MM.1S (cell line): ENCODE measurements at regions not wholly inside any gene's neighbourhood (a gene's known extent, or its start where the extent isn't known, plus 50 kb on each side); places are given as distances from the start of the nearest gene placed in this dataset.

ENCODE experiments used
- DNase-seq: peaks from one replicate; pipeline ENCODE4 v3.0.0-alpha.2; 2015
- H2AFZ ChIP-seq: fragments of 300-600 bp; sonication (generic); 2 replicates; pipeline ENCODE4 v1.6.0; 2016; ENCODE audit warnings: antibody characterized with exemption, low read length
- H3F3A ChIP-seq: fragments of 300-600 bp; sonication (generic); 2 replicates; pipeline ENCODE4 v1.6.1; 2016; ENCODE audit warnings: mild to moderate bottlenecking, antibody characterized with exemption, low read length, moderate library complexity, mixed read lengths; ENCODE audit not compliant: insufficient read depth
- H3K27ac ChIP-seq: fragments of 300-600 bp; sonication (generic); 2 replicates; pipeline ENCODE4 v1.5.1; 2016; ENCODE audit warnings: mild to moderate bottlenecking, low read length
- H3K27me3 ChIP-seq: fragments of 300-600 bp; sonication (generic); replicated peaks from 2 replicates; pipeline ENCODE4 v1.6.0; 2016; ENCODE audit warnings: low read length; ENCODE audit not compliant: insufficient read depth
- H3K36me3 ChIP-seq: fragments of 300-600 bp; sonication (generic); replicated peaks from 2 replicates; pipeline ENCODE4 v1.6.1; 2016; ENCODE audit warnings: mild to moderate bottlenecking, low read length, mixed read lengths; ENCODE audit not compliant: insufficient read depth
- H3K4me1 ChIP-seq: fragments of 300-600 bp; sonication (generic); 2 replicates; pipeline ENCODE4 v1.6.1; 2016; ENCODE audit warnings: low read length, mixed read lengths
- H3K4me2 ChIP-seq: fragments of 300-600 bp; sonication (generic); 2 replicates; pipeline ENCODE4 v1.6.0; 2016; ENCODE audit warnings: low read depth, low read length
- H3K4me3 ChIP-seq: fragments of 300-600 bp; sonication (generic); 2 replicates; pipeline ENCODE4 v1.5.1; 2016; ENCODE audit warnings: low read length, mixed read lengths
- H3K79me2 ChIP-seq: fragments of 300-600 bp; sonication (generic); 2 replicates; pipeline ENCODE4 v1.6.1; 2016; ENCODE audit warnings: mixed run types, low read length, mixed read lengths
- H3K9ac ChIP-seq: fragments of 300-600 bp; sonication (generic); 2 replicates; pipeline ENCODE4 v1.6.1; 2016; ENCODE audit warnings: low read length, mixed read lengths
- H3K9me2 ChIP-seq: fragments of 300-600 bp; sonication (generic); replicated peaks from 2 replicates; pipeline ENCODE4 v1.6.1; 2016; ENCODE audit warnings: mild to moderate bottlenecking, low read length, mixed read lengths; ENCODE audit not compliant: insufficient read depth
- H3K9me3 ChIP-seq: fragments of 300-600 bp; sonication (generic); replicated peaks from 2 replicates; pipeline ENCODE4 v1.6.1; 2016; ENCODE audit warnings: mild to moderate bottlenecking, low read length, mixed read lengths; ENCODE audit not compliant: insufficient read depth
- H4K20me1 ChIP-seq: fragments of 300-600 bp; sonication (generic); 2 replicates; pipeline ENCODE4 v1.6.1; 2016; ENCODE audit warnings: mild to moderate bottlenecking, low read length, moderate library complexity, mixed read lengths; ENCODE audit not compliant: insufficient read depth
- CTCF ChIP-seq: fragments of 300-600 bp; sonication (generic); IDR thresholded peaks from 2 replicates; pipeline ENCODE4 v1.5.1; 2016; ENCODE audit warnings: antibody characterized with exemption, low read length, mixed read lengths
- EZH2 ChIP-seq: fragments of 300-600 bp; sonication (generic); optimal IDR thresholded peaks from 2 replicates; pipeline ENCODE3; 2017; ENCODE audit warnings: low read depth, mild to moderate bottlenecking, antibody characterized with exemption, low read length, mixed read lengths
- EZH2phosphoT487 ChIP-seq: fragments of 300-600 bp; sonication (generic); IDR thresholded peaks from 2 replicates; pipeline ENCODE4 v1.6.1; 2018; ENCODE audit warnings: antibody characterized with exemption, low read length

- H3K79me2 ChIP-seq, result no peaks in the 10 kb centered on the region
- no peaks in the 10 kb centered on the region for H3K36me3 ChIP-seq
These were observed 389.5 kb downstream of the KCNRG start for GRCh38 chr13:50404769-50405168.

DNA sequence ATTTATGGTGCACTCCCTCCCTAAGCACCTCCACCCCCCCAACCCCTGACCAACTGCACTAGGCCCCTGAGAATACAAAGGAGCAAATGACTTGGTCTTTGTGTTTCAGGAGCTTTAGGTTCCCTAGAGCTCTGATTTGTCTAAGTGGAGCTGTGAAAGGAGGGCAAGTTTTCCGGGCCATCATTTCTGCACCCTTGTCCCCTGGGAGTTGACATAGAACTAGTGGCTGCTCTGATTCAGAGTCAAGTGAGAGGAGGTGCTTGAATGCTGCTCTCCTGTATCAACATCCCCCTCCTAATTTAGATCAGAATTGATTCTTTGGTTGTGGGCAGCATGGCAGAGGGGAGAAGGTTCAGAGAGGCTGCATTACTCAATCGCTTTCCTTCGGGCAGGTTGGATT lies 391.6 kb downstream of the KCNRG start:
- DNase-seq, result no peak
- Histone ChIP-seq H3K36me3 (no peaks in the 10 kb centered on the region), H3K4me1 (no peaks in the 10 kb centered on the region), H3K27me3 (no peaks in the 10 kb centered on the region), H2AFZ (no peak overlapping the region), H3K27ac (no peak overlapping the region), H3K4me3 (no peak overlapping the region), H3K4me2 (no peak overlapping the region), H3K9me2 (no peaks in the 10 kb centered on the region), H3F3A (no peaks in the 10 kb centered on the region), H3K9me3 (no peaks in the 10 kb centered on the region), H4K20me1 (no peaks in the 10 kb centered on the region), H3K79me2 (no peaks in the 10 kb centered on the region), H3K9ac (no peak overlapping the region)
- TF ChIP-seq EZH2phosphoT487 (no peak), EZH2 (no peak), CTCF (no peak)

More at GRCh38 chr13:50404769-50405168, 389.5 kb downstream of the KCNRG start:
- no peak overlapping the region for H2AFZ ChIP-seq
- no peaks in the 10 kb centered on the region for H3K9me2 ChIP-seq
- no peaks in the 10 kb centered on the region for H4K20me1 ChIP-seq
- no peak for DNase-seq
- no peak overlapping the region for H3K4me2 ChIP-seq
- H3K4me1 ChIP-seq, result no peaks in the 10 kb centered on the region
- H3K4me3 ChIP-seq, result no peak overlapping the region
- no peak overlapping the region for H3K9ac ChIP-seq
- no peak for TF ChIP-seq EZH2
- no peak for TF ChIP-seq CTCF
- TF ChIP-seq EZH2phosphoT487, result no peak
- H3F3A ChIP-seq, result no peaks in the 10 kb centered on the region
- no peak overlapping the region for H3K27ac ChIP-seq
- H3K9me3 ChIP-seq, result no peaks in the 10 kb centered on the region
- no peaks in the 10 kb centered on the region for H3K27me3 ChIP-seq

GRCh38 chr13:50408068-50408467 lies 392.8 kb downstream of the KCNRG start:
- Histone ChIP-seq H3K79me2 (no peaks in the 10 kb centered on the region), H3K27ac (no peak overlapping the region), H3F3A (no peaks in the 10 kb centered on the region), H3K4me2 (no peak overlapping the region), H2AFZ (no peak overlapping the region), H3K4me1 (no peaks in the 10 kb centered on the region), H4K20me1 (no peaks in the 10 kb centered on the region), H3K27me3 (no peaks in the 10 kb centered on the region), H3K9me2 (no peaks in the 10 kb centered on the region), H3K9ac (no peak overlapping the region), H3K36me3 (no peaks in the 10 kb centered on the region), H3K9me3 (no peaks in the 10 kb centered on the region), H3K4me3 (no peak overlapping the region)
- TF ChIP-seq EZH2 (no peak), CTCF (no peak), EZH2phosphoT487 (no peak)
- no peak for DNase-seq
